Trophoblast cell (in vitro differentiated cells and primary cell): ENCODE measurements at regions not wholly inside any gene's neighbourhood (a gene's known extent, or its start where the extent isn't known, plus 50 kb on each side); places are given as distances from the start of the nearest gene placed in this dataset.
"Not testable (repeated sequence)": the region's sequence is repeated elsewhere in the genome, so short reads cannot be mapped to it uniquely, and the experiment has no call there.

Experiments
- DNase-seq, 2 donors: peaks; one replicate each; pipeline ENCODE4 v3.0.0-alpha.2; 2016
- H2AFZ ChIP-seq: 2 replicates; pipeline ENCODE4 v1.6.1; 2013; ENCODE audit warnings: low read length, moderate library complexity, mild to moderate bottlenecking; ENCODE audit not compliant: insufficient read depth, poor library complexity
- H2AK5ac ChIP-seq: 2 replicates; pipeline ENCODE4 v1.6.1; 2013; ENCODE audit warnings: mild to moderate bottlenecking, low read length
- H2BK120ac ChIP-seq: 2 replicates; pipeline ENCODE4 v1.6.1; 2013; ENCODE audit warnings: low read length, mild to moderate bottlenecking, moderate library complexity; ENCODE audit not compliant: insufficient read depth, poor library complexity
- H2BK12ac ChIP-seq: 2 replicates; pipeline ENCODE4 v1.6.1; 2013; ENCODE audit warnings: mild to moderate bottlenecking, low read length, moderate library complexity
- H2BK5ac ChIP-seq: 2 replicates; pipeline ENCODE4 v1.6.1; 2013; ENCODE audit warnings: low read length, low read depth, moderate library complexity, mild to moderate bottlenecking; ENCODE audit not compliant: poor library complexity
- H3K14ac ChIP-seq: 2 replicates; pipeline ENCODE4 v1.6.1; 2013; ENCODE audit warnings: mild to moderate bottlenecking, low read length
- H3K18ac ChIP-seq: 2 replicates; pipeline ENCODE4 v1.6.1; 2013; ENCODE audit warnings: mild to moderate bottlenecking, low read length
- H3K23ac ChIP-seq: 2 replicates; pipeline ENCODE4 v1.6.1; 2013; ENCODE audit warnings: low read length
- H3K27ac ChIP-seq: 2 replicates; pipeline ENCODE4 v1.5.1; 2013; ENCODE audit warnings: low read depth, mild to moderate bottlenecking, inconsistent platforms, low read length, moderate library complexity
- H3K27me3 ChIP-seq: 2 replicates; pipeline ENCODE4 v1.6.1; 2013; ENCODE audit warnings: inconsistent platforms, mild to moderate bottlenecking, low read length, moderate library complexity; ENCODE audit not compliant: insufficient read depth
- H3K36me3 ChIP-seq, 2 experiments: 1 replicate in 1 of 2; 2 replicates in 1 of 2; pipeline ENCODE4 v1.6.1; 2013; ENCODE audit warnings: low read length in 2 of 2, mild to moderate bottlenecking in 2 of 2, moderate library complexity in 1 of 2; ENCODE audit not compliant: insufficient read depth in 2 of 2, control insufficient read depth in 1 of 2
- H3K4ac ChIP-seq: 2 replicates; pipeline ENCODE4 v1.6.1; 2013; ENCODE audit warnings: low read depth, mild to moderate bottlenecking, low read length, moderate library complexity
- H3K4me1 ChIP-seq, 2 experiments: 1 replicate in 1 of 2; 2 replicates in 1 of 2; pipeline ENCODE4 v1.6.1; 2013; ENCODE audit warnings: low read length in 2 of 2, mild to moderate bottlenecking in 2 of 2, moderate library complexity in 1 of 2; ENCODE audit not compliant: insufficient read depth in 2 of 2, control insufficient read depth in 1 of 2
- H3K4me2 ChIP-seq: 2 replicates; pipeline ENCODE4 v1.6.1; 2013; ENCODE audit warnings: inconsistent platforms, mild to moderate bottlenecking, low read length, moderate library complexity
- H3K4me3 ChIP-seq: 2 replicates; pipeline ENCODE4 v1.5.1; 2013; ENCODE audit warnings: mild to moderate bottlenecking, low read depth, low read length, inconsistent platforms
- H3K79me1 ChIP-seq: one replicate; pipeline ENCODE4 v1.6.1; 2013; ENCODE audit warnings: low read length
- H3K79me2 ChIP-seq: 2 replicates; pipeline ENCODE4 v1.6.1; 2013; ENCODE audit warnings: low read length, mild to moderate bottlenecking; ENCODE audit not compliant: control insufficient read depth, insufficient read depth, poor library complexity
- H3K9ac ChIP-seq: 2 replicates; pipeline ENCODE4 v1.6.1; 2013; ENCODE audit warnings: mild to moderate bottlenecking, low read length
- H3K9me3 ChIP-seq: 2 replicates; pipeline ENCODE4 v1.6.1; 2013; ENCODE audit warnings: low read depth, mild to moderate bottlenecking, control low read depth, inconsistent platforms, low read length; ENCODE audit not compliant: insufficient read depth
- H4K12ac ChIP-seq: 2 replicates; pipeline ENCODE4 v1.6.1; 2013; ENCODE audit warnings: low read depth, mild to moderate bottlenecking, low read length, moderate library complexity
- H4K8ac ChIP-seq: 2 replicates; pipeline ENCODE4 v1.6.1; 2013; ENCODE audit warnings: low read depth, mild to moderate bottlenecking, low read length, moderate library complexity
- H4K91ac ChIP-seq: one replicate; pipeline ENCODE4 v1.6.1; 2013; ENCODE audit warnings: low read depth, mild to moderate bottlenecking, low read length, moderate library complexity
- WGBS: extraction: QIAGEN DNeasy Blood & Tissue Kit; methylation state at CpG from one replicate; pipeline ENCODE4 v1.1.7; 2013; ENCODE audit warnings: missing lambda C conversion rate; ENCODE audit not compliant: insufficient read length, insufficient coverage; ENCODE audit errors: extremely low coverage; 5-methylcytosine and 5-hydroxymethylcytosine counted together

- not testable (repeated sequence) for H3K79me2 ChIP-seq, H3K4me1 ChIP-seq, H2BK120ac ChIP-seq, H3K4me3 ChIP-seq, H4K91ac ChIP-seq, H4K12ac ChIP-seq, H3K4ac ChIP-seq, H3K14ac ChIP-seq, H3K18ac ChIP-seq, H2BK5ac ChIP-seq, H3K23ac ChIP-seq, H4K8ac ChIP-seq, H3K9me3 ChIP-seq, H2BK12ac ChIP-seq, H2AFZ ChIP-seq, H3K27ac ChIP-seq, H3K79me1 ChIP-seq, H3K27me3 ChIP-seq, H3K36me3 ChIP-seq, H2AK5ac ChIP-seq, H3K4me2 ChIP-seq, DNase-seq, H3K9ac ChIP-seq
- WGBS = no CpG with 5 or more reads among the region's 1 CpG
These were observed 1255.2 kb upstream of the LRRTM3 start for GRCh38 chr10:65670596-65670995.

- Histone ChIP-seq H3K27ac (no peak overlapping the region), H3K18ac (no peak overlapping the region), H2BK120ac (no peak overlapping the region), H3K27me3 (no peaks in the 10 kb centered on the region), H3K79me1 (no peaks in the 10 kb centered on the region), H3K4me1 (no peaks in the 10 kb centered on the region), H3K23ac (no peak overlapping the region), H3K9ac (no peak overlapping the region), H2AK5ac (no peak overlapping the region), H2BK12ac (no peak overlapping the region), H4K12ac (no peak overlapping the region), H3K9me3 (no peaks in the 10 kb centered on the region), H3K4me2 (no peak overlapping the region), H3K79me2 (no peaks in the 10 kb centered on the region), H3K14ac (no peak overlapping the region), H2AFZ (no peak overlapping the region), H3K36me3 (no peaks in the 10 kb centered on the region), H4K91ac (no peak overlapping the region), H3K4me3 (no peak overlapping the region), H2BK5ac (no peak overlapping the region), H4K8ac (no peak overlapping the region), H3K4ac (no peak overlapping the region)
- no peak for DNase-seq
- no CpG with 5 or more reads among the region's 7 CpGs for WGBS
These were observed 1250.6 kb upstream of the LRRTM3 start for GRCh38 chr10:65675236-65675635.

GRCh38 chr10:65684896-65685295 is 1240.9 kb upstream of the LRRTM3 start:
- H3K27ac ChIP-seq = no peak overlapping the region
- H4K8ac ChIP-seq = no peak overlapping the region
- no peak overlapping the region for H3K4ac ChIP-seq
- H2BK12ac ChIP-seq = no peak overlapping the region
- H3K36me3 ChIP-seq = no peaks in the 10 kb centered on the region
- H4K91ac ChIP-seq = no peak overlapping the region
- WGBS = no CpG with 5 or more reads among the region's 2 CpGs
- no peaks in the 10 kb centered on the region for H3K9me3 ChIP-seq
- H3K4me2 ChIP-seq = no peak overlapping the region
- no peak overlapping the region for H3K18ac ChIP-seq
- H3K23ac ChIP-seq = no peak overlapping the region
- no peak overlapping the region for H3K14ac ChIP-seq
- no peak overlapping the region for H2BK5ac ChIP-seq
- no peak overlapping the region for H3K9ac ChIP-seq
- no peaks in the 10 kb centered on the region for H3K27me3 ChIP-seq
- H3K79me1 ChIP-seq = no peaks in the 10 kb centered on the region
- H4K12ac ChIP-seq = no peak overlapping the region
- no peak for DNase-seq
- no peak overlapping the region for H3K4me3 ChIP-seq
- H3K79me2 ChIP-seq = no peaks in the 10 kb centered on the region
- H2AK5ac ChIP-seq = no peak overlapping the region
- H2BK120ac ChIP-seq = no peak overlapping the region
- no peaks in the 10 kb centered on the region for H3K4me1 ChIP-seq
- H2AFZ ChIP-seq = no peak overlapping the region

- Histone ChIP-seq H3K79me1 (no peaks in the 10 kb centered on the region), H3K23ac (no peak overlapping the region), H3K4me1 (no peaks in the 10 kb centered on the region), H2AFZ (no peak overlapping the region), H3K4me2 (no peak overlapping the region), H3K27me3 (no peaks in the 10 kb centered on the region), H2BK120ac (no peak overlapping the region), H3K9ac (no peak overlapping the region), H3K79me2 (no peaks in the 10 kb centered on the region), H3K4me3 (no peak overlapping the region), H2BK5ac (no peak overlapping the region), H3K36me3 (no peaks in the 10 kb centered on the region), H2BK12ac (no peak overlapping the region), H2AK5ac (no peak overlapping the region), H4K91ac (no peak overlapping the region), H3K18ac (no peak overlapping the region), H3K14ac (no peak overlapping the region), H4K8ac (no peak overlapping the region), H3K27ac (no peak overlapping the region), H4K12ac (no peak overlapping the region), H3K9me3 (no peaks in the 10 kb centered on the region), H3K4ac (no peak overlapping the region)
- WGBS = no CpG with 5 or more reads among the region's 1 CpG
- DNase-seq = no peak
These were observed 1224.6 kb upstream of the LRRTM3 start for GRCh38 chr10:65701168-65701776.
